Astrocyte of the hippocampus (primary cell): ENCODE measurements at regions not wholly inside any gene's neighbourhood (a gene's known extent, or its start where the extent isn't known, plus 50 kb on each side); places are given as distances from the start of the nearest gene placed in this dataset.

Experiments used
- DNase-seq: peaks from one replicate; pipeline ENCODE4 v3.0.0; 2011; ENCODE audit warnings: low read depth, low spot score

DNA sequence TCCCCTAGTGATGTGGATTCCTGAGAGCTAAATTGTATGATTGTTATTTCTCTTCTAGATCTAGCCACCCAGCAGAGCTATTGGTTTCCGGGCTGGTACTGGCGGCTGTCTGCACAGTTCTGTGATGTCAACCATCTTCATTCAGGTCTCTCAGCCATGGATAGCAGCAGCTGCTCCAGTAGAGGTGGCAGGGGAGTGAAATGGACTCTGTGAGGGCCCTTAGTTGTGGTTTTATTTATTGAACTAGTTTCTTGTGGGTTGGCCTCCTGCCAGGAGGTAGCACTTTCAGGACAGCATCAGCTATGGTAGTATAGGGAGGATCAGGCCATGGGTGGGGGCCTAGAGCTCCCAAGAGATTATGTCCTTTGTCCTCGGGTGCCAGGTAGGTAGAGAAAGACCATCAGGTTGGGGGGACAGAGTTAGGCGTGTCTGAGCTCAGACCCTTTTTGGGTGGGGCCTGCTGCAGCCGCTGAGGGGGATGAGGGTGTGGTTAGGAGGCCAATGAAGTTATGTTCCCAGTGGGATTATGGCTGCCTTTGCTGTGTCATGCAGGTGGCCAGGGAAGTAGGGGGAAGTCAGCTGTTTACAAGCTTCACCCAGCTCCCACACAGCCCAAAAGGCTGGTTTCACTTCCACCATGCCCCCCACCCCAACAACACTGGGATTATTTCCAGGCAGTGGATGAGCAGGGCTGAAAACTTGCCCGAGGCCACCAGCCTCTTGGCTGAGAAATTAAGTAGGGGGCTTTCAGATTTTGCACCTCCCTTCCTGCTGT is 55.1 kb upstream of the RGS4 start:
- peak; percentile 23 for DNase-seq

DNA sequence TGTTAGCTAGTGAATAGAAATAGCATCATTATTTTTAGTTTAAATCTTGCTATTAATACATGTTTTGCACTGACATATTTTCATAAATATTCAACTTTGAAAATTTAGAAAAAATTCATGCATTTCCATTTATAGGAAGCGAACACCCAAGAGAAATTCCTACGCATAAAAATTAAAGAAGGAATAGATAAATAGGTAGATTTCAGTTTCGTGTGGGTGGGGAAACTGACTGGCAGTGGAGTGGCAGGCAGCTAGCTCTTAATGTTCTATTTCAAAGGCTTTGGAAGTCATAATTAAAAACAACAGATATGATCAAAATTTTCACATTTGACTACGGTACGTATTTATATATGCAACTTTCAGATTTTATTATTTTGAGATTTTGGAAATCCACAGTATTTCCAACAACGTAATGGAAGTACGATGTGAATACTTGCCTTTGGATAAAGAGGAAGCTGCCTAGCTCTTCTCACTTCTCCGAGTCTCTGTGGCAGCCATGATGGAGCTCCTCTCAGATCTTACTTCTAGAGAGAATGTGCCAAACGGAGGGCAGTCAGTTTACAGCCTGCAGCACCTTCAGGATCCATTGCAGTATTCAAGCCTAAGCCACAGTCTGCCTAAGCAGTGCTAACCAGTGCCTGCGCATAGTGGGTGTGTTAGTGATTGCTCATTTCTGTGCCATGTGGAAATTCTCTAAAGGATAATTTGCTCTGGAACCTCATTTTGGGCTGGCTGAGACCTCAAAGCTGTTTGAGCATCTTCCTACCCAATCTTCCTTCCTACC is 62.9 kb upstream of the RGS4 start:
- no peak for DNase-seq

DNA sequence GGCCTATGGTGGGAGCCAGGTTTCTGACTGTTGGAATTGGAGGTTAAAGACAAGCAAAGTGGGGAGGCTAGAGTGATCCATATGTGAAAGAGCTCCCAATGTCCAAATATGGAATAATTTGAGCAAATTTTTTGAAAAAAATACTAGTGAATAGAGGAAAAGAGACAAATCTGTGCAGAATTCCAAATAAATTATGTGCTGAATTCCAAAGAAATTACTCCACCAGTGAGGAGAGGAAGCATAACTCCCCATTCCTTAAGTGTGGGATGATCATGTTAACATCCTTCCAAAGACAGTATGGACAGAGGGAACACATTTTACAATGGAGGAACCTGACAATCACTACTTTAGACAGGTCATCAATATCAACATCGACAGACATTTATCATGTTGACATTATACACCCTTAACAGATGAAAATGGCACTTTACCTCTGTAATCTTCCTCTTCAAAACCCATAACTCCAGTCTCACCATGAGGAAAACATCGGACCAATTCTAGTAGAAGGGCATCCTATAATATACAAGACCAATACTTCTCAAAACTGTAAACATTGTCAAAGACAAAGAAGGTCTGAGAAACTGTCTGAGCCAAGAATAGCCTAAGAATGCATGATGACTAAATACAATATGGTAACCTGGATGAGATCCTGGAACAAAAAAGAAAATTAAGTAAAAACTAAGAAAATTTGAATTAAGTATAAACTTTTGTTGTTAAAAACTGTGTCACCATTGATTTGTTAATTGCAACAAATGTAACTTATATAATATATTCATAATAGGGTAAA is 71.5 kb upstream of the RGS4 start:
- peak; percentile 42 for DNase-seq

DNA sequence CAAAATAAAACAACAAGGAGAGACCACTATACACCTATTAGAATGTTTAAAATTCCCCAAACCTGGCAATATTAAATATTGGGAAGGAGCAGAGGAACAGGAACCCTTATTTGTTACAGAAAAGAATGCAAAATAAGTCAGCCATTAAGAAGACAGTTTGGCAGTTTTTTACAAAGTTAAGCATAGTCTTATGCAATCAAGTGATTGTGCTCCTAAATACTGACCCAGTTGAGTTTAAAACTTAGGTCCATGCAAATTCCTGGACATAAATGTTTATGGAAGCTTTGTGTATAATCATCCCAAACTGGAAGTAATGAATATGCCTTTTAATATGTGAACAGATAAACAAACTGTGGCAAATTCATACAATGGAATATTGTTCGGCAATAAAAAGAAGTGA is 72.9 kb upstream of the RGS4 start:
- no peak for DNase-seq

DNA sequence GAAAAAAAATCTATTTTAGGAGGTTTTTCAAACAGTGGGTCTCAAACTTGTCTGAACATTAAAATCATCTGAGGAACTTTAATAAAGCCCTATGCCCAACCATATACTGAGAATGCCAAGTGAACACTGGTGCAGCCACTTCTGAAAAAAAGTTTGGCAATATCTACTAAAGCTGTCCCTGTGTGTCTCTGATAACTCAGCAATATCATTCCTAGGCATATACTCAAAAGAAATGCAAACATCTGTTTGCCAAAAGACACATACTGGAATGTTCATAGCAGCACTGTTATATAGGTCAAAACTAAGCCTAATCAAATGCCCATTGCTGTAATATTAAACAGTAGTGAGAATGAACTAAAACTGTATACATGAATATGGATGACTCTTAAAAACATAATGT is 74.2 kb upstream of the RGS4 start:
- no peak for DNase-seq

DNA sequence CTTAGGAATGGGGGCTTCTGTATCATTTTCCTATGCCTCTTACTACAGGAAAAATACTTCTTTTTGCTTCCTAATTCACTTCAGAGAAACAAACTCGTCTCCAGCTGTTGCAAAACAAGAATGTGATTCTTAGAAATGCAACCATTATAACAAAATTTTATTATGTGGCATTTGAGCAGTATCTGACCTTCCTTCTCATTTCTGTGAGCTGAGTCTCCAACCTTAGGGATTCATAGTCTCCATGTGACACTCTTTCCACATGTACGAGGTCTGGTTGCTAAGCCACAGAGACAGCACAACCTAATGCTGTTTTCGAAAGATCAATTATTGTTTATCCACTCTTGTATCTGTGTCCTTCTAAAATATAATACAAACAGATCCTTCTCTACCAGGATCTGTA is 75.3 kb upstream of the RGS4 start:
- no peak for DNase-seq

DNA sequence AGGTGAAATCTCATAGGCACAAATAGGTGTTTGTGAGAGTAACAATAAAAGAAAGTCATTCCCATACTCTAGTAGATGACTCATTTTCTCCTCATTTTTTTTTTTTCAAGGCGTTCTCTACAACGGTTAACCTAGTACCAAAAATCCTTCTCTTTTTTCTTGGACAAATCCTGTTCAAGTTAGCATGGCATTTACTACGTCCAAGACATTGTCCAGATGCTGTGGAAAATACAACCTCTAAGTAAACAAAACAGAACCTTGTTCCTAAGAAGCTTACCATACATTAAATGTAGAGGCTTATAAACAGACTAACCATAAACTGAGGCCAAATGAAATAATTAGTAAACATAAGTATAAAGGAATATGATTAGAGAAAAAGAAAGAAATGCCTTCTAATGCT is 76.2 kb upstream of the RGS4 start:
- no peak for DNase-seq

DNA sequence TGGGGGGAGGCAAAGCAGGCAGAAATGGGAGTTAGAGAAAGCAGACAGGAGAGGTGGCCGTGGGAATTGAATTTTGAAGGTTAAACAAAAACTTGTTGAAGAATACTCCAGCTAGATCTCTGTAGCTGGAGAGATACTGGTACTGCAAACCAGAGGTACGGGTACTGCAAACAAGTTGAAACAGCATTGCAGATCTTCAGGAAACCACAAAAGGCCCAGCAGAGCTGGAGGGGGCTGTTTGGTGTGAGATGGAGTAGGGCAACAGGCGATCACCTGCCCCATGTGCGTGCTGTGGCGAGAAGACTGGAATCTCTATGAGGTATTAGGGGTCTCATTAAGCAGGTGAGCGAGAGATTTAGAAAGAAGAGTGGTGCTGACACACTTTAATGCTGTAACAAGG is 77.7 kb upstream of the RGS4 start:
- DNase-seq = no peak

DNA sequence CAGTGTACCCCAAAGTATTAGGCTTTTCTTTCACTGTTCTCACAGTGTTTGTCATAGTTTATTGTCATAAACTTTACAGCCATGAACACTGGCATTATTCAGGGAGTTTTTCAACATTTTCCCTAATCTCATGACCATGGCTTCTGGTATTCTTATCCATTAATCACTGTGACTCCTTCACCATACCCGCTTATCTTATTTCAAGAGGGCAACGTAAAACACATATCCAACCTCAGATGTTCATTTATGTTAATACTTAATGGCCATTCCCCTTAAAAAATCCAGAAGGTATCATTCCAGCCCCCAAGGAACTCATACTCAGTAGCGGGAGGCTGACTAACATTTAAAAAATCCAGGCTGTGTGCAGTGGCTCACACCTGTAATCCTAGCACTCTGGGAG is 78.5 kb upstream of the RGS4 start:
- DNase-seq = no peak

DNA sequence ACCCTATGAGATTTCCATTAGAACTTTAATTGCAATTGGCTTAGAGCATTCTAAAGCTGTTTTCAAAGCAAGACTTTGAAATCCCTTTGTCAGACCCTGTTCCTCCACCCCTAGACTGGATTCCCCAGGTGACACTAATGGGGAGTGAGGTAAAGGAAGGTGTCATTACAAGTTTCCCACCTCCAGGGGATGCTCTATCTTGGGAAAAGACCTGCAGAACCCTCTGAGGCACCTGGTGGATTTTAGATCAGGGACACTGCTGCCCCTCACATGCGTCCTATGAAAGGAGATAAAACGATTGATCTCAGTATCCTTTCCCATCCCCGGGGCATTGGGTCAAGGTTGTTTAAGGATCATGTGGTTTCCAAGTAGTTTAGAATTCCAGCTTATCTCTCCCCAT is 80.3 kb upstream of the RGS4 start:
- no peak for DNase-seq

DNA sequence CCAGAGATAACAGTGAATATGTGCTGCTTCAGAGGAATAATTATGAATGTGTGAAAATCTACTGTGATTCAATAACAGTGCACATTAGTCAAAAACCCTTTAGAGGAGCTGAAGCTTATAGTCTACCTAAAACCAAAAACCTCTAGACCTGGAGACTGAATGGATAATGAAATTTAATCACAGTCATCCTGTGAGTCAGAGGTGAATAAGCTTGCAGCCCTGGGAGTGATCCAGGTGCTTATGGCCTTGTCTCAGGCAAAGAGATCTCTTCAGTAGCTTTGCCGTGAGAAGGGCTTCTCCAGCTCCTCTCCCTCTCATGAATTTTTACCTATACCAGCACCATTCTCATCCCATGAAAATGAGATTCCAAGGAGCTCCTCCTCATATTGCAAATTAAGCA is 81.3 kb upstream of the RGS4 start:
- DNase-seq = peak; percentile 55

DNA sequence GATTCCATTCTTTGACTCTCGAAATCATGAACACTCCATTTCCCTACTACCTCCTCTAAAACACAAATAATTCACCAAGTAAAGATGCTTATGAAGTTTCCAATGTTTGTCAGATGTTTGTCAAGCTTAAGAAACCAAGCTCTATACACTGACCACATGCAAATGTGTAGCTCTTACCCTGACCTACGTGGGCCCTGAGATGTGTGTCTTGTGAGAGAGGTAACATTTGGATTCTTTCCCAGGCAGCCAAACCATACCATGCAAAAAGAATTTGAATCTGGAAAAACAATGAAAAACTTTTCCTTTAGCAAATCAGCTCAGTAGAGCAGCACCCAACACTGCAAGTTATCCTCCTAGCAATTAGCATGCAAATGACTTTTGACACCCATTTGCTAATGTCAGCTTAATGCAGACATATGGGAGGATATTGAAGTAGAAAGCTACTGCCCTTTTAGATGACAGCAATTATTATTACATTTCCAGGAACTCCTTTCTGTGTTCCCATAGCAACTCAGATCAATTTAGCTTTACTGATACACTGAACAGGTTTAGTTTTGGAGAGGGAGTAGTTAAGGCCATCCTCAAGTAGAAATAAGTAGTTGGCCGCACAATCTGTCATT is 83.2 kb upstream of the RGS4 start:
- peak; percentile 45 for DNase-seq

DNA sequence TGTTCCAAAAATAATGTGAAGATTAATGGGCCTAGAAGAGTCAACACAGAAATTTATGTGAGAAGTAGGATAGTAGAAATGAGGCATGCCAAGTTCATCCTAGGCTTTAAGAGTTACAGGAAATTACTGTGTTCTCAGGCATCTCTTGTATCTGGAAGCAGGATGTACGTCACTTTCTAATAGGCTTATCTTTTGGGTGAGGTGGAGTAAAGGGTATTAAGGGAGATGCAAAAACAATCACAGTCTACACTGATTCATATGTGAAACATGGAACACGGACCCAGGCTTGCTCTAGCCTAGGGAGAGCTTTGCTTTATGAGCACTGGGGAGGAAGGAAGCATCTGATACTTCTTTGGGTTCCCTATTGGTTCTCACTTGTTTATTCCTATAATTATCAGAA is 84.5 kb upstream of the RGS4 start:
- no peak for DNase-seq

DNA sequence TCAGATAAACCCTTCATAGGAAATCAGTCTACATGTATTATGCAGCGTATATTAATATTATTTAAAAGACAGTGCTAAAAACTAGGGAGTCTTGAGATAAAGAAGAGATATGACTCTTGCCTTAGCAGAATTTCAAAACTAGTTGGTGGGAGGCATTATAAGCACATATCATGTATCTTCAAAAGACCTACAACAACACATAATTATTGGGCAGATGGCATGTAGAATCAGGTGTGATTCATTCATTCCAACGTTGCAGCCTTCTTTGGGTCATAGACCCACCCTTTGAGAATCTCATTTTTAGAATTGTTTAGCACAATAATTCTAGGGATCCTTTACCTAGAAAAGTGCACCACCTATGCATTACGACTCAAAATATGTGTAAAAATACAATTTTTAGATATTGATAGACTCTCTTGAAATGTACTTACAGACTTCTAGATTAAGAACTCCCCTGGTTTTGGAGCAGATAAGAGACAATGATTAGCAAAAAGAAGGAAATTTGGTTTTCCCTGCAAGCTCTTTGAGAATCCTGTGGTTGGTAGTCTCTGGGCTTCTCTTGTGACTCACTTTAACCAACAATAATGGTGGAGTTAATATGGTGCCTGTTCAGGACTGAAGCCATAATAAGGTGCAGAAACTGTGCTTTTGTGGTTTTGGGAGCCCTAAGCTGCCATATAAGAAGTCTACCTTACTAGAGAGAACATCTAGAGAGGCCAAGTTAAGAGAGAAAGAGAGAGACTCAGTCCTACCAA is 85.3 kb upstream of the RGS4 start:
- no peak for DNase-seq

DNA sequence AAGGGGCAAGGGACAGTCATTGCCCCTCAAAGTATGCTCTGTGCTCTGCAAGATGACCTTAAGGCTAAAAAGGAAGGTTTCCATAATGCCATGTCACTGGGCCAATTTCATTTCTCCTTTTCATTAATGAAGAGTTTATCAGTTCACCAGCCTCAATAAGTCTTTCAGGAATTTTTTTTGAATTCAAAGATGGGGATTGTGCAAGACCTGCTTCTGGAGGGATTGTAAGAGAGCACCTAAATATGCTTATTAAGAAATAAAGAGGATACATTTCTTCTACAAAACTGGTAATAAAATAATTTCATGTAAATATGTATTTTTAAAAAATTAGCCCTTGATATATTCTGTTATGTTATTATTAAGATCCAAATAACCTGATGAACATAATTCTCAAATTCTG is 86.8 kb upstream of the RGS4 start:
- no peak for DNase-seq

DNA sequence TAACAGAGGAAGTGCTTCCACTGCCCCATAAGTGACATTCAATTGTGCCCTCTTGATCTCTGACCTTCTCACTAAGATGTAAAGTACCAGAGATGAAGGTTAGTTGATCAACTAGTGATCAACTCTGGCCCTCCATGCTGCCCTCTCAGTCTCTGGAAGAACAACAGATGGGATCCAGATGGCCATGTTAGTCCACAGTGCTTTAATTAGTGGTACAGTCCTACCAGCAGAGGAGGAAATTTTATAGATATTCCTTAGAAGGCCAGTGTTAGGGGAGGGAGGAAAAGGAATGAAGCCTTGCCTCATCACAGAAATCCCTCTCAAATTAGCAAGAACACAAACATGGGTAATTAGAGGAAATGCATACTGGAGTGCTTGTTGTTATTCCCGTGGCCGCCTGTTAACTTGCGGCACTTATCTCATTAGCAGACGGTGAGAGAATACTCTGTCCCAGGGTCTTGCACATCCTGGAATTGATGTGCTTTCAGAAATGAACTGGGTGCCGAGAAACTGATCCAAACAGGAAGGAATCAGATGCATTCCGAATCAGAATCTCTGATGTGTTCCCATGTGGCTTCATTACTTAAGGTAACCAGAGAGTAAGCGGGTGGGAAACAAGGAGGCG is 91.1 kb upstream of the RGS4 start:
- DNase-seq = no peak

DNA sequence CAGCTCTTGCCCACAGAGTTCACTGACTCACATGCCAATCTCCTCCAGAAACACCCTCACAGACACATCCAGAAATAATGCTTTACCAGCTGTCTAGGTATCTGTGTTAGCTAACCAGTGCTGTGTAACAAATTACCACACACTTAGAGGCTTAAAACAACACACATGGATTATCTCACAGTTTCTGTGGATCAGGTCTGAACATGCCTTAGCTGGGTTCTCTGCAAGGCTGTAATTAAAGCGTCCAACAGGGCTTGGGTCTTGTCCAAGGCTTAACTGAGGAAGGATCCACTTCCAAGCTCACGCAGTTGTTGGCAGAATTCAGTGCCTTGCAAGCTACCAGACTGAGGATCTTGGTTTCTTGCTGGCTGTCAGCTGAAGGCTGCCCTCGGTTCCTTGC is 92.5 kb upstream of the RGS4 start:
- DNase-seq = no peak

DNA sequence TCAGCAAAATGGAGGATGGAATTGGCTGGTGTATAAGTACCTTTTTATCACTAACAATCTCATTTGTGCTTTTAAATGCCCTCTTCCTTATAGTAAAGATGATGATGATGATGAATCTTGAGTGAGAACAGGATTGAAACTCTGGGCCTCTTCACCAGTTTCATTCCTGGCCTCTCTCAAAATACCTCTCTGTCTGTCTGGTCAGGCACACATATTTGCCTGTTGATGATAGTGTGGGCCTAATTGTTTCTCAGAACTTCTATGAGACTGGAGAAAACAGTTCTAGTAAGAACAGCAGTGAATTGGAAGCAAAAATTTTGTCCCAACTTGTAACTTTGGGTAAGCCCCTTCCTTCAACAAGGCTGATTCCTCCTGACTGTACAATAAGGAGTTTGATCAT is 94.4 kb upstream of the RGS4 start:
- DNase-seq = no peak

DNA sequence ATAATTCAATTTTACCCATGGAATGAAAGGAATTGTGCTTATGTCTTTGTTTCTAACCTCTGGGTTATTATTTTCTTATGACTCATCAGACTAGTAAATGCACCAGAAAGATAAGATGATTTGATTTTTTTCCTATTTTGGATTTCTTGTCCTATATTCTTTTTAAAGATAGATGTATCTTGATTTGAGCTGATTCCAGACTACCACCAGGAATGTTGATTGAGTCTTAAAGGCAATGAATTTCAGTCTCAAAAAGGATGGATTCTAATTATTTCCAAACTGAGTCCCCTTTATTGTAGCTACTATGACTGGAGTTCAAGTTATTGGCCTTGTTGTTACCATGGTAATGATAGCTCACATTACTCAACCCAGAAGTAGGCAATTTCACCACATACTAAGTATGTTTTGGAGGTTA is 95.8 kb upstream of the RGS4 start:
- DNase-seq = peak; percentile 79

DNA sequence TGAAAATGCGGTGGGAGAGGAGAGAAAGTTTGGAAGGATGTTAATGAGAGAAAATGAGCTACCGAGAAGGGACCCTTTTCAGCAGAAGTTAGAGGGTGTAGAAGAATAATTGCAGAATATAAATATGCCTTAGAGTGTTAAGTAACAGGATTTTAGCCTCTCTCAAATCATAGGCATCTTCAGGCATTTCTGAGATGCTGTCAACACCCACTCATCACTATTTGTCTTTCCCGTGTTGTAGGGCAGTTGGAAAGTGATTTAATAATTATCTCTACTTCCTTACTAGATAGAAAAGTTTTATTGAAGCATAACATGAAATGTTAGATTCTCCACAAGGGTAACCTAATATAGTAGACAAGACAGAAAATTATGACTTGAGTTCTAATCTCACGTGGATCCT is 96.4 kb upstream of the RGS4 start:
- DNase-seq = no peak

DNA sequence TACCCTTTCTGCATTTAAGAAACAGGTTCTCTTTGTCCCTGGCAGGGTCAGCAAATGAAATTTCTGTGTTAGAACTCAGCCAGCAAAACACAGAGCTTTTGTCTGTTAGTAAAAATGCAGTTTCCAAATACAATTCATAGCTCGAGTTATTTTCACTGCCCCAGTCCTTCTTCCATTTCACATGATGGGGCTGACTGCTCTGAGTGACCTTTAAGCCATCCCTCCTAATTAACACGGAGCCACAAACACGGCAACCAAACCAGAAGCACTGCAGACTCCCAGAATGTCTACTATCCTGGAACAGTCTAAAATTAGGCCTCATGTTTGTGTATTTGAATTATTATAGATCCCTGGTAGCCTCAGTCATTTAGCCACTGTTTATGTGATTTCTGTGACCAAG is 99.1 kb upstream of the RGS4 start:
- DNase-seq = no peak
